Inferior parietal cortex (tissue), 1 donor: ENCODE measurements at regions not wholly inside any gene's neighbourhood (a gene's known extent, or its start where the extent isn't known, plus 50 kb on each side); places are given as distances from the start of the nearest gene placed in this dataset.
"Not testable (repeated sequence)": the region's sequence is repeated elsewhere in the genome, so short reads cannot be mapped to it uniquely, and the experiment has no call there.

Experiments
- DNase-seq: peaks from one replicate; pipeline ENCODE4 v3.0.0-alpha.2; 2016; ENCODE audit errors: extremely low spot score

- DNase-seq, result no peak
Observed at GRCh38 chr2:8139668-8140200, 542.1 kb upstream of the ID2 start.

- DNase-seq, result no peak
Observed at GRCh38 chr2:8141079-8141707, 540.7 kb upstream of the ID2 start.

GRCh38 chr2:8141780-8142179, 540.1 kb upstream of the ID2 start:
- no peak for DNase-seq

GRCh38 chr2:8142461-8142860, 539.4 kb upstream of the ID2 start:
- DNase-seq, result no peak

DNA sequence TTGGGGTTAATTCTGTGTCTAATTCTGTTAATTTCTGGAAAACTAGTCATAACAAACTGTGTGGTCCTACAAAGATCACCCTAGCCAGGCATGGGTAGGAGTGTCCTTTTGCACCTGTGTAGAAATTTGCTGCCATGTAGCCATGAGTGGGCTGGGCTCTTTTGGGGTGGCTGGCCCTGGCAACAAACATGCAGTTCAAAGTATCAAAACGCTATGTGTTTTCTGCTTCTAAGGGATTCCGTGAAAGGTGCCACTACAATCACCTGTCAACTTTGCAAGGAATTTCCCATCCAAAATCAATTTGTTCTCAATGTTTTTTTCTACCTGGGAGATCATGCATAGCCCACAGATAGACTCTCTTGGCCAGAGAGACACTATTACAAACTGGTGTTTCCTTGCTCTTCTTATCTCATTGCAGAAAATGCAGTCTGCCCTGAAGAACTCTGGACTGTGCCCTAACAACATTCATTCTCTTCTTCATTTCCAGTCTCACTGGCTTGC, 537.7 kb upstream of the ID2 start:
- no peak for DNase-seq

DNA sequence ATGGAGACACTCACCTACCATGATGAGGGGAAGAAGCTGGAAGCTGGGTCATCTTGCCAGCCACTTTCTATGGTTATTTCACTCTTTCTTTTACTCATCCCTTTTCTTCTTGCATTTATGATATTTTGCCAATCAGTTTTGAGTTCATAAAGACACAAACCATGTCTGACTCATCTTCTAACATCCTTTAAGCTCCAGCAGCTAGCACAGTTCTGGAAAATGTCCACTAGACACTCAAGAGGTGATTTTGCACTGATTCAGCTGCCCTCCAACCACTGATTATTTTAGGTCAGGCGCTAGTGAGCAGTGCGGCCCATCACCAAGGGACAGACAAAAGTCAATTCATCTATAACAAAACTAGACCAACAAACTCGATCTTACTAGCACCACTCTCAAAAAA, 537.1 kb upstream of the ID2 start:
- DNase-seq, result no peak

GRCh38 chr2:8145375-8145774, 536.5 kb upstream of the ID2 start:
- DNase-seq, result not testable (repeated sequence)

DNA sequence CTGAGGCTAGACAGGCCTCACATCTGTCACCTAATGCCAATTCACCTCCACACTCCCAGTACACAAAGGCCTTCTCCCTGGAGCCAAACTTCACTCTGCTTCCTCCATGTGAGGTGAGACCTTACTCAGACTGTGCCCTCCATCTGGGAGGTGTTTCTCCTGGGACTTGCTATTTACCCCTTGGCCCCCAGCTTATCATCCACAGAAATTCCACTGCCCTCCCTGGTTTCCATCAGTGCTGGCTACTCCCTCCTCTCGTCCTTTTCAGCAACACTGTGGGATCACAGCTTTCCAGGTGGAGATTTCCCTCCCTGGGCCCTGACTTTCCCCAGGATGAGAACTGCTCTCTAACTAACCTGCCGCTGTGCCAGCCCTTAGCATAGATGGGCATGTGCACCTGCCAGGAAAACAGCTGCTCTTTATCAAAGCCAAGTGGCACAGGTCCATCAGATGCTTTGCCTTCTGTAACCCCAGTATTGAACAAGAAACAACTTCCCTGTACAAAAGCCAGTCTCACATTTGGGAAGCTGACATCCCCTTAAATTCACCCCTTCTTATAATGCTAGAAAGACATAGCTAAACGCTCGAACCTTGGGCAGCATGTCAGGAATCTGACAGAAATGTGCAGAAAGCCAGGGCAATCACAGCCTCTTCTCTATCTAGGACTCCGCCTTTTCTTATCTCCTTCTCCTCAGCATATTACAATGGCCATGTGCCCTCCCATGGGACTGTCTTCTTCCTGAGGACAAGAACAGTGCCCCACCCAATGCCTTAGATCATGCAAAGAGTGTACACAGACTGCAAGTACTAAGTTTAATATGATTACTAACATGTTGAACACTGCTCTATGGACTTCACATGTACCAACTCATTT, 535.5 kb upstream of the ID2 start:
- no peak for DNase-seq

- DNase-seq, result no peak
Observed at GRCh38 chr2:8148260-8149006, 533.4 kb upstream of the ID2 start.

DNA sequence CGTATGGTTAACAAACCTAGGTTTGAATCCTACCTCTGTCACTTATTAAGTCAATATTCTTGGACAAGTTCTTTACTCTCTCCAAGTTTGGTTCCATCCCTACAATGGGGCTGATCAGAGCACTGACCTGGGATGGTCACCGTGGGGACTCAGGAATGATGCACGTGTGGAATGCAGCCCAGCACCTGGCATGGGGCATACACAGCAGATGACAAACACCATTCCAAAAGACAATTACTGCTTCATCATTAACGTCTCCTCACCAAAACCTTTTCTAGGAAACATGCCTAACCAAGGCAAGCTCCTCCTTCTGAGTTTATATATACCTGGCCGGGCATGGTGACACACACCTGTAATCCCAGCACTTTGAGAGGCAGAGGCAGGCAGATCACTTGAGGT, 532.9 kb upstream of the ID2 start:
- DNase-seq, result no peak

DNA sequence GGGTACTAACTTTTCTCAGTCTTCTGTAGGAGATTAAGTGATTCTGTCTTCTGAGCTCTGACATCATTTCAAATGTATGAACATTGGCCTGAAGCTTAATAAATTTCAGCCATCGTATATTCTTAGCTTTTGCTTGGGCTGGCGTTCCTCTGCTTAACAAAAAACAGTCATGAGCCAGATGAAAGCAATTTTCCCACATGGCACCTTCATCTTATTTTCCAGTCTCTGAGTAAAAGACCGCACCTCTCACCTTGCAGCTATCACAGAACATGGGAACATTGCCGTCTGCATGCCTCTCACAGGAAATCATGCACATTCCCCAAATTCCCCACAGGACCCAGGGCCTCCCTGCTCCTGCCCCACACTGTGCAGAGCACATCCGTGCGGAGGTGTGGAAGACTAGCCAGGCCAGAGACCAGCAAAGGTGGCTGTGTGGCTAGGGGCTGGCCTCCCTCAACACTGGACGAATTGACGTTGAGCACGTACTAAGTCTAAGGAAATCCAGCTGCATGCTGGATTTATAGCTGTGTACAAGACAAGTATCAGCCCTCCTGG, 531.8 kb upstream of the ID2 start:
- no peak for DNase-seq

DNA sequence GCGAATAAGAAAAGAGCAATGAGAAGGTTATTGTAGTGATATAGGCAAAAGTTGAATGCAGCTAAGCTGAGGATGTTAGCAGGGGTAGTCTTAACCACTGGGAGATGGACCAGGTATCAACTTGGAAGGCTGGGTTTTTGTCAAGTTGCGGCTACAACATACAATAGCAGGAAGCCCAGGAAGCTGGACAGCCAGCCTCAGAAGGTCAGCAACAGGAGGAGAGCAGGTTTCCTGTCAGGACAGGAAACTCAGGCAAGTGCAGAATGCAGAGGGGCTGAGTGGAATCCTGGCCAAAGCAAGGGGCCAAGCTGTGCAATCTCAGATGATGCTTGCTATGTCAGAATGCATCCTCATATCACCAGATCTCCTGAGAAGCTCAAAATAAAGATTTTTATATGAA, 530.0 kb upstream of the ID2 start:
- no peak for DNase-seq

- DNase-seq, result no peak
Observed at GRCh38 chr2:8152392-8153257, 529.2 kb upstream of the ID2 start.

DNA sequence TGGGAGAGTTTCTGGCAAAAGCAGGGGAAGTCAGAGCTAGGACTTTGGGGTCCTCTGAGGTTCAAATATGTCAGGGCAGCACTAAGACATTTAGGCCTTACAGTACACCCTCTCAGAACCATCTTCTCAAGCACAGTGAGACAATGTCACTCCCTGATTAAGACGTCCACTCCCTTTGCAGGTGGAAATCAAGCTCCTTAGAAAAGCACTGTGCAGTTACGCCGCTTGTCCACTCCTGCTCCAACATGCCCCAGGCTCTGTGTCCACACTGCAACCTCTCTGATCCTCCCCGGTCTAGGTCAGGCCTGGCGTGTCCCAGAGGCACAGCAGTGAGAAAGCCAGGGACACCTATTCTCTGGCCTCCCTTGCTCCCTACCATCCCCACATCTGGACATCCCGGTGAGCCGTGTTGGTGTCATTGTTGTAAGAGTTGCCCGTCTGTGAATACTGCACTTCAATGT, 528.6 kb upstream of the ID2 start:
- DNase-seq, result no peak

GRCh38 chr2:8154270-8154669, 527.6 kb upstream of the ID2 start:
- DNase-seq, result no peak

DNA sequence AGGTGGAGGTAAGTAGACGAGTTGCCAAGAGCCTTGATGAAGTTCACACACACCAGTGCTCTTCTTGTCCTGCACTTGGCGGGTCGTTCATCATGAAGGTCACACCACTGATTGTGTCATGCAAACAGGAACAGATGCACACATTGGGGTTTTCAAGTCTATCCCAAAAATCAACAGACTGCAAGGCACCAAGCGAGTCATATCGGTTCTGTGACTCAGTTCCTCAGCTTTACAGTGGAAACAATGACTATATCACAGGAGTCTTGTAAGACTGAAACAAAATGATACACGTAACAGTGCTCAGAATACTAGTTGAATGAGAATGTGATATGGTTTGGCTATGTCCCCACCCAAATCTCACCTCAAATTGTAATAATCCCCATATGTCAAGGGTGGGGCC, 526.9 kb upstream of the ID2 start:
- DNase-seq, result no peak

DNA sequence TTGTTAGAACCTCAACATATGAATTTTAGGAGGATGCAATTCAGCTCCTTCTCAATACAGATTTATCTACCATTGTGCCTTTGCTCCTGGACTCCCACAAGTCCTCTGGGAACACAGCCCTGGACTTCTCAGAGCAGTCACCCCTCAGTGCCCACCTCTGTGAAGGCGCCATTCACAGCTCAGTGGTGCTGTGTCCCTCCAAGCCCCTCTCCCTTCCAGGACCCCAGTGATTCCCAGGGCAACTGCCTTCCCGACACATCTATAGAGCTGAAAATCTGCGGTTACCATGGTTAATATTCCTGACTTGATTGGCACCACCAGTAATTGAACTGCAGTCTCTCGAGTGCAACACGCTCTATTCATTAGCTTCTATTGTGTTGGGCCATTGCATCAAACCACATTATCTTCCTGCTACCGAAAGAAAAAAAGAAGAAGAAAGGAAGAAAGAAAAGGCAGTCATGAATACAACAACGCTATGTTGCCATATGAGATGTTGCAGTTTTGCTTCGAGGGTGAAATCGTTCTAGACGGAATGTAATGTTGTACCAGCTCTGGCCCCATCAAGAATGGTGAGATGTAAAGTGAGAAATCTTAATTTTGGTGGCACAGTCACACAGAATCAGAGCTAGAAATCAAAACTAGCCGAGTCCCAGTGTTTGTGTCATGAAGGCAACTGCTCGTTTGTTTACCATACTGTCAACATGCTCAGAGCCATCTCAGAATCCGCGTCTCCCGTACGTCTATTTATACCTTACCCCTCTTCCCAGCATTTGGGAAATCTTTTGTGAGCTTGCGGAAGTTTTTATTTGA, 524.0 kb upstream of the ID2 start:
- DNase-seq, result no peak

GRCh38 chr2:8158711-8159110, 523.1 kb upstream of the ID2 start:
- DNase-seq, result no peak

DNA sequence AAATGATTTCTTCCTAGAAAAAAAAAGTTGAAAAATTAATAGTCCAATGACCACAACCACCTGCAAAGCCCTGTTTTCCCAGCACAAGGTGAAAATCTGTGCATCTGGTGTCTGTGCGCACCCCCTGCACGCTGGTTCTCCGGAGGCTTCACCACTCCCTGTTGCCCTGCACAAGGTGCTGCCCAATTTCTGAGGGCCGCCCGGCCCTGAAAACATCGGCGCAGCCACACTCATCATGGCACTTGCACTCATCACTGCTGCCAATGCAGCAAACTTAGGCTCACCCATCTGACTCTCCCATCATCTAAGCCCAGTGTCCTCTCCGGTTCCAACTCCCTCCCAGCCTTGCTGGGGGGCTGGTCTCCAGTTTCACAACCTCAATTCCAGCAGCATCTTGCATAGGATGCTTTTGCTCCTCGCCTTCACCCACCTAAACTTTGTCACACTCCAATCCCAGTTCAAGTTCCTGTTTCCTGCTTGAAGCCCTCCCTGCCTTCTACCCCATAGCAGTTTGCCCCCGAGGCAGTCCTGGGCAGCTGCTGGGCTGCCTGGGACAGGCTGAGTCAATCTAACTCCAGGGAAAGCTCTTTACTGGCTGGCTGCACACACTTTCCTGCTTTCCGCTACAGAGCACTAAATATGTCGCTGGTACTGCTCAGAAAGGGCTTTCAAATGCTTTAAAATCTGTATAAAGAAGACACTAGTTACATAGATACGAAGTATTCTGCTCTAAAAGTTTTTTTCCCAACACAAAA, 522.5 kb upstream of the ID2 start:
- no peak for DNase-seq
